ENCODE measurements at regions not wholly inside any gene's neighbourhood (a gene's known extent, or its start where the extent isn't known, plus 50 kb on each side); places are given as distances from the start of the nearest gene placed in this dataset.

- TF ChIP-seq CTCF (IDR thresholded peaks at IDR 0.05), result no peak
- no peak for TF ChIP-seq POLR2A (IDR thresholded peaks at IDR 0.05)
Measured at GRCh38 chr13:99055735-99056134, 77.9 kb upstream of the DOCK9 start.
